GM21723 (cell line): ENCODE measurements at regions not wholly inside any gene's neighbourhood (a gene's known extent, or its start where the extent isn't known, plus 50 kb on each side); places are given as distances from the start of the nearest gene placed in this dataset.
"Not testable (repeated sequence)": the region's sequence is repeated elsewhere in the genome, so short reads cannot be mapped to it uniquely, and the experiment has no call there.

Experiments
- ATAC-seq: cut with Tn5 transposase; IDR thresholded peaks from one replicate; pipeline ENCODE4 v1.9.1; 2021; ENCODE audit warnings: mild to moderate bottlenecking, moderate library complexity; ENCODE audit not compliant: unreplicated experiment

DNA sequence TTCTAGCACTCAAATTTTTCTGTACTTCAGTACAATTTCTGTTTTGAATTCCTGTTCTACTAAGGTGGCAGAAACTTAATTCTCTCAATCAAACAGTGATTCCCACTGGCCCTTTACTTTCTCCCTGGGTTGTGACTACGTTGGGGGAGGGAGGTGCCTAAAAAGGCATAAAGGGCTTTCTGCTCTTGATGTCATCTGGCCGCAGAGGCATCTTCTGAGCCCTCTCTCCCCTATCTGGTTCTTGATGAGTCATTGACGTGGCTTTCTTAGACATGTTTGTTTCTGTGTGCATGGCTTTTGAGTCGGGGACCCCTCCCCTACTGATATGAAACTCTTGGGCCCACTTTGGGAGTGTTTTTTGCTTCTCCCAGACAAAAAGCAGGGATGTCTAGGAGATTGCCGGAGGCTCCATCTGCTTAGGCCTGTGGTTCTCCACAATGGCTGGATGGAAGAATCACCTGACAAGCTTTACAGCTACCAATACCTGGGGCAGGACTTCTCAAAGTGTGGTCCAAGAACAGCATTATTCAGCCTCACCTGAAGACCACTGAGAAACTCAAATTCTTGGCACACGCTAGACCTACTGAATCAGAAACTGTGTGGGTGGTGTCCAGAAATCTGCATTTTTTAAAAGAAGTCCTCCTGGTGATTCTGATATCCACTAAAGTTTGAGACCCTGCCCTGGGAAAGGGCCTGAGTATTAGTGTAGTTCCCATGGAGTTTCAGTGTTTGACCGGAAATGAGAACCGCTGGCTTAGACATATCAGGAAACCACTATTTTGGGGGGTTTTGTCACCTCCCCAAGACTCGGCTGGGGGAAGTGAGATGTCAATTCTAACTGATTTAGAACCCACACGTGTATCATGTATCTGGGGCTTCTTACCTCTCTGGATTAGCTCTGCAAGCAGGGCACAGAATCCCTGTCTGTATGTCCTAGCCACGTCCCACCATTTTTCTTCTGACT lies 395.7 kb upstream of the PDE3A start:
- no peak for ATAC-seq

DNA sequence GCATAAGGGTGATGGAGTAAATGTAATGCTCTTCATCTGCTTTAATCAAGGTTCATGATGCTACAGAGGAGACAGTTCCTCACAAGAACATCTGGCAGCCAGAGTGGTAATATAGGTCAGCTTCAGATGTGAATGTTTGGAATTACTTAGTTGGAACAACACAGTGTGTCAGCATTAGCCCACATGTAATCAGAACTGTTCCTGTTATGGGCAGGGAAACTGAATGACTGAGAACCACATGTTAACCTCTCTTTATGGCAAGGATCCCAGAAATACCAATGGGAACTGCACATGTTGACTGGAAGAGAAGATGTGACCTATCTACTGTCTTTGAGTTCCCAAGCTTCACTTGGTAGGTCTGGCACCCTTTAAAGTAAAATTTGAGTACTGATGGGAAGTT lies 390.1 kb upstream of the PDE3A start:
- no peak for ATAC-seq

DNA sequence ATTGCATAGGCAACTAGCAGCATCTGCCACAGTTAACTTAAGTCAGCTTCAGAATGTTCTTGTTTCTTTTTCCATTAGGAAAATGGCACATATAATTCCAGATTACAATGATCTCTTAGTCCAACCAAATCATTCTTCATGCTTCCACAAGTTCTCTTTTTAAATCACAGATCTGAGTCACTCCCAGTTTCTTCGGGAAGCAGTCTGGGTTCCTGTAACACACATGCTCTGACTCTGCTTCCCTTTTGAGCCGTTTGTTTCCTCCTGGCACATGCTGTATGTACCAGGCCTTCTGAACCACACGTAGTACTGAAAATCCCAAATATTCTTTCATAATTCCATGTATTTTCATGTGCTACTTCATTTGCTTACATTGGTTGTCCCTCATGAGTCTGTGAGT lies 388.8 kb upstream of the PDE3A start:
- no peak for ATAC-seq

DNA sequence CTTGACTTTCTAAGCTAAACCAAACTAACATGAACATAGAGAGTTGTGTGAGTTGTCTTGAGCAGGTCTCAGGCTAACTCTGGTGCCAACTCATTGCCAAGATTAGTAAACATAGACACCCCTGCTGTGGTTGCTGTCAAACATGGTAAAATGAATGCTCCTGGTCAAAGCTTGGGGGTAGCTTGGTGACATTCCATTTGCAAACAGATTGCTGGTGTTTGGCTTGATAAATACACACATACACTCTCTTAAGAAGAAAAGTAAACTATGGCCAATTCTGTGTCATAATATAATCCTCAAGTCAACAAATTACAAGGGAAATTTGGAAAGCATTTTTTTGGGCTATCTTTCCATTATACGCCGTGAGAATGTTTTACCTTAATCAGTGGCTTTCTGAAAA lies 386.4 kb upstream of the PDE3A start:
- no peak for ATAC-seq

DNA sequence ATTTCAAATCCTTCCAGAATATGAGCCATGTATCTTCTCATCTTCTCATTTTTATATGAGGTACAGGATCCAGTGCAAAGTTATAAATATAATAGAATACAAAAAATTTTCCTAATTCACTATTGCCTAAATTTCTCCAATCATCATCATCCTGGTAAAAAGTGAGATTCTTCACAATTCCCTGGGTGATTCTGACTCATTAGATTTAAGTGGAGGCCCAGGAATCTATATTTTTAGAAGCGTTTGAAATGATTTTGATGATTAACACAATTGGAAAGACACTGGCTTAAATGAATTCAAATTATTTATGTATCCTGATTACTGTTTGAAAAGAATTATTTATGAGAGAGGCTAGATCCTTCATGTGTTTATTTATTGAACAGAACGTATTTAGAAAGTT lies 380.3 kb upstream of the PDE3A start:
- no peak for ATAC-seq

DNA sequence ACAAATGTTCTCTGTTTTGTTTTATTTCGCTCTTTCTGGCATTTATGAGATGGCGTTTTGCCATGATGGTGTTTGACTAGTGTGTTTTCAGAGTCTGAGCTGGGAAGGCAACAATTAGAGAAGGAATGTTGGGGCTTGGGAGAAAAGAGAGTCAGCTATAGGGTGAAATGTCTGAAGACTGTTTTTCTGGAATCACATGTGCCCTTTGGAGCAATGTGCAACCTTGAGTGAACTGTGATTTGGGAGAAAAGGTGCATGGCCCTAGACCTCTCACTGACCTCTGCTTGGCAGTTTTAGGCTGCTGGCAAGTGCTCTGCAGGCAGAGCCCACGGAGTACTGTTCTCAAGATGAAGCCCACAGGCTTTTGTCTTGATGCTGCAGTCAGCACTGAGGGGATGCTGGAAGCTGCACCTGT lies 379.9 kb upstream of the PDE3A start:
- ATAC-seq = no peak

DNA sequence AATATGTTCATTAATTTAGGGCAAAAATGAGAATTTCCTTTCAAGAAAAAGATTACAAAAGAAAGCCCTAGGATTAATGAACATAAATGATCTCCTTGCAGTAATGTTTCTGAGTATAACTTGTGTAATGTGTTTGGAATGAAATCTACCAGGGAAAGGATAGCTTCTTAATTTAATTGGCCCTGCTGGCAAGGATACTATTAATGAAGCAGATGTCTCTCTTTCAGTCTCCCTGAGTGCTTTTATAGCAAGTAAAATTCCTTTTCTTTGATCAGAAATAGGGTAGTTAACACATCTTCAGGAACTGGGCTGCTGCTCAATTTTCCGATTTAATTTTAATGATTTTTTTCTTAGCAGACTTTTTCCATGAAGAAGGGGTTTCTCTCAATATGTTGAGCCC lies 379.4 kb upstream of the PDE3A start:
- ATAC-seq = no peak

DNA sequence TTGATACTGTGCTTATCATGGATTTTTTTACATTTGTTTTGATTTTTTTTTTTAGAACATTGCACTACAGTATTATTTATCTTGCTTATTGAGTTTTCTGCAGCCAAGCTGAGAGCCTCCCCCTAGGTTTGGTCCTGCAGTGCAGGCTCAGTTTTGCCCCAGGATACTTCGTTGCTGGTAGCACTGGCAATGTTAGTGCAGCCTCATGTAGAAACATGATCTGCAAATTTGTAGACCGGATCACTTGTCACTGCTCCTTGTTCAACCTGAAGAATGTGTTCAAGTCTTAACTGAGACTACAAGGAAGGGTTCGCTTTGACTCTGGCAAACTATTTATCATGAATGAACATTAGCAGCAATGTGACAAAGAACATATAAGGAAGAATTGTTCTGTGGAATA lies 377.2 kb upstream of the PDE3A start:
- ATAC-seq = no peak

DNA sequence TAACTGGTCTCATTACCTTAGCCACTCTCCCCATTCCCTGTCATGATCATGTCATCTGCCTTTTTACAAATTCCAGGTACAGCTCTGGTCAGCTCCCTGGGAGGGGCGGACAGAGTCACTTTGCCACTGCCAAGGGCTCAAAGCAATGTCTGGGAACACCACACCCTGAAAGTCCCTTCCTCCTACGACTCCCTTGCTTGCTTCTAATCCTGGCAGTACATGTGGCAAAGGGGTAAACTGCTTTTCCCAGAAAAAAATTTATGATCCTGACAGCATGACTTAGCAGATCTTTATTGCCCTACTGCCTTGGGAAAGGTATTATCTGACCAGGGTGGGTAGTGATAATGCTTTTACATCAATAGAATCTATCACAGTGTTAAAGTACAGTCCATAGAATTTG lies 376.0 kb upstream of the PDE3A start:
- ATAC-seq = no peak

DNA sequence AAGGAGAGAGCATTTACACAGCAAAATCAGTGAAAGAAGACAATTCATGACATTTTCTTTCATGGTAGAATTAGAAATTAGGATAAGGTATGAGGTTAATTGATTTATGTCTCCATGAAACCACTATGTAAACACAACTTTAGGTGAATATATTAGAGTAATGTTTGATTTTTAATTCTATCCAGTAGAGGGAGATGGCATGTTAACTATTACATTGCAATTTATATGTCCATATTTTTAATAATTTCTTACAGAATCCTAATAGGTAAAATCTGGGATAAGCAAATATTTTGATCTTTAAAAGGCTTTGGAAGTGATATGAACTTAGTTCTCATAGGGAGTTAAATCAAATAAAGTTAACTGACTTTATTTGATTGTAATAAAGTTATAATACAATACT lies 373.4 kb upstream of the PDE3A start:
- ATAC-seq = no peak

DNA sequence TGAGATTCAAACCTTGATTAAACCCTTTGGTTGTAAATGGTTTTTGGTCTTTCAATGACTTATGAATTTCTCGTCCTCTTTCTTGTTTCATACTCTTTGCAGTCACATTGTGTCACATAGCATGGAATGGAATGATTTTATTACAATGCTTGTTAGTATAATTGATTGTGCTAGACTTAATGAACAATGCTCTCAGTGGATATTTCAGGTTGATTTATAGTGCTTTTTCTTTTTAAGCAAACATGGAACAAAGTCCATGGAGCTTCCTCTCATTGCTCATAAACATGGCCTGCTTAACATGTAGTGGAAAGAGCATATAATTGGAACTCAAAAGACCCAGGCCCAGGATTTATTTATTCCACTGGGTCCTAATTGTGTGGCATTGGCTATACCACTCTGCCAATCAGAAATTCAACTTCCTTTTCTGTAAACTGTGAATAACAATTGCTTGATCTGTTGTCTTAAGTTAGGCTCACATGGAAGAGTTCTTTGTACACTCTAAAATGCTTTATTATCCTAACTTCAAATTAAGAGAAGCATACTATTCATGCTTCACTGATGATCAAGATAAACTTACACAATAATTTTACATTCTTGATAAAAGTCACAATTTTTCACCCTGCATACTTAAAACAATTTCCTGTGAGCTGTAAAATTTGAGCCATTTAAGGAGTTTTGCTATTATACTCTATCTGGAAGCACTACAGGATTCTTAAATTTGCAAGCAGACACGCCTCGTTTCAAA lies 370.5 kb upstream of the PDE3A start:
- ATAC-seq = no peak

DNA sequence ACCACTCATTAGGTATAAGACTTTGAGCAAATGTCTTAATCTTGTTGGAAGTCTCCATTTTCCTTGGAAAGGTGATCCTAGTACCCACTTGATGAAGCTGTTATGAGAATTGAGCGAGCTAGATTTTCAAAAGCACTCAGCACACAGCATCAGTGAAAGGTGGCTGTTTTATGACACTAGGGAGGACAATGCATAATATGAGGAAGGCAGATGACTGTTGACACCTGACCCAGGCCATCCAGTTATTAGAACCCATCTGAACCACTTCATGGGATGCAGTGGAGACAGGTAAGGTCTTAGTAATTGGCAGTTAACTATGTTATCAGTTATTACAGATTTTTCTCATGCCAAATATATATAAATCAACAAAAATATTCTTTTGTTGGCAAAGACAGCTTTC lies 369.9 kb upstream of the PDE3A start:
- no peak for ATAC-seq

DNA sequence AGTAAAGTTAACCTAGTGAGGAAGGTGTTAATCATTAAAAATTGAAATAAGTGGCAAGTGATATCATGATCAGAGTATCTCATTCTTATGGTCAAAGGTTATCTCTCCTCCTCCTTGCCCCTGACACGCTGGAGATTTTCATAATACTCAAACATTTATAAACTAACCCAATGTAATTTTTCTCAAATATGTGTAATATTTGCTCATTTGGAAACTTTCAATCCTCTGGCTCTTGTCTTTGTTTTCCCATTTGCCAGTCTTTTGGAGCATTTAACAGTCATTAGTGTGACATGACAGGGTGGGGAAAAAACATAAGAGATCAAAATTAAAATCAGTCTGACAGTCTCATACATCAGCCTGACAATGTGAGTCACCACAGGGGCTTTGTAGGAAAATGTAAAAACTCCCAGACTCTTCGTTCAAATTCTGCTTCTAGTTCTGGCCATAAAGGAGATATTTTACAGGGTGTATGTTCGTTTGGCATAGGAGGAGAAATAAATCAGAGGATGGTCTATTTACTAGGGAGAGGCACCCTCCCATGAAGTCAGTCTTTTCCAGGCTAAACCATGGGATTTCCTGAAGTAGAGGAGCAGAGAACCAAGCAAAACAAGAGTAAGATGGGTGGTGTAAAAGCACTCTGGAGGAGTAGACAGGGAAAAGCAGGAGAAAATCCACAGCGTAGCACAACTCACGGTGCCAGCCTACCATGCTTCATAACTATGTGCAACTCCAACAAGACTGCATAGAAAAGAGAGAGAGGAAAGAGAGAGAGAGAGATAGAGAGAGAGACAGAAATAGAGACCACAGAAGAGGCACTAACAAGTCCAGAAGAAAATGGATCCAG lies 369.2 kb upstream of the PDE3A start:
- no peak for ATAC-seq

DNA sequence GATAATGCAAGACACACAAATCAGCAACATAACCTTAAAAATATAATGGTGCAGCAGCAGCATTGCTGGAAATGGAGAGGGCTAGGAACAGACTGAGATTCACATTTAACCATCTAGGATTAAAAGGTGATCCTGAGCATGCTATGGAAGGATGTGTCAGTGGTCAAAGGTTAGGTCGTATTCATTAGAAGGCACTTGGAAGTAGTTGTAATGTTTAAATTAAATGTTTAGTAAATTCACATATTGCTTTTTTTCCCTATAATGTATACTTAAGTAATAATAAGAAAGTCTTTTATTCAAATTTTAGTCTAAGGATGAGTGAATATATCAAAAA lies 368.6 kb upstream of the PDE3A start:
- ATAC-seq = no peak

DNA sequence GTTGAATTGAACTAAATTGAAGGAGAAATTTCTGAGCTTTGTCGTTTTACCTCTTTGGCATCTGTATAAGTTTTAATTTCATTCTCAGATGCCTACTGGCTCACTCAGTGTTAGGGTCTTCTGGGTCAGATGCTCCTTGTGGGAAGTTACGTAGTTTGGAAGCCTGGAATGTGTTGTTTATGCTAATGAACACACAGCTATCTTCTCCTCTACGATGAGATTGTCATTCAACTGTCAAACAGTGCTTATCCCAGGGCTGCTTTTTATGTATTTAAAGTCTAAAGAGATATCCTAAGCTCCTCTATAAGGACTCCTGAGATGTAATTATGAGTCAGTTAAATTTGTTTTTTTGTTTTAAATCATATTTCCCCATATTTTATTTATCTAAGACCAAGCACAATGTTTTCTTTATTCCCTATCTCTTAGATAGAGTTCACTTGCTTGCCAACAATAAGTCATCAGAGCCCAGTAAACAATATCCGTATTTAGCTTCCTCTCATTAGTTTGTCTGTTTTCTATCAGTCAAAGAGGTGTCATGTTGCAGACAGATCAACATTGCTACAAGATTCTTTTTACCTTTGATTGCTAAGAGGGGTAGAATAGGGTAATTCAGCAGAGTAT lies 368.0 kb upstream of the PDE3A start:
- ATAC-seq = no peak

DNA sequence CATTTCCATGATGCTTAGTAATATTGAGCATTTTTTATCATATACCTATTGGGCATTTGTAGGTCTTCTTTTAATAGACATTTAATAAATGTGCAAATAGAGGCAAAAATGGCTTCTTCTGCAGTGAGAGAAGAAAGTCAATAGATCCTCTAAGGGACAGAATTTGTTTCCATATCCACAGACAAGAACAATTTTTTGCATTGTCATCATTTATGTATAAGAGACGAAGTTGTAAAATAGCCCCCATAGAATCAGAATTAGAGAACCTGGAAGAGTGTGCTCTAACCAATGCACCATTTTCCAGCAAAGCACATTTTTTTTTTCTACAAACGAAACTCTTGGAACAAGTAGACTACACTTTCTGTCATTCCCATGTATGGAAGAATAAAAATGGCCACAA lies 365.1 kb upstream of the PDE3A start:
- ATAC-seq = no peak

DNA sequence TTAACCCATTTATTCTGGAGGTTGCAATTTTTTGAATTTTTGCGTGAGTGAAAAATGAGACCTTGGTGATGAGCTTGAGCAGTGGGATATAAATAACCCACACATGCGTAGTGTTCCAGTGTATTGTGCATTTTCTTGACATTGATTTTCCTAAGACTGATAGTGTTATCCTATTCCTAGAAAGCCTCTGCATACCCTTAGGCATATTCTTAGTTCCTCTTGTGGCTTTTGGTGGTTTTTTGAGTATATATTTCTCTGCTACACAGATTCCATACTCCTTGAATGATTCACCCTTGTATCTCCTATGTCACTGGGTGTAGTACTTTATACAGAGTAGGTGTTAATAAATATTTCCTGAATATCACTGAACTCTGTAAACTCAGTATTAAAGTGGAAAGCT lies 363.4 kb upstream of the PDE3A start:
- ATAC-seq = no peak

DNA sequence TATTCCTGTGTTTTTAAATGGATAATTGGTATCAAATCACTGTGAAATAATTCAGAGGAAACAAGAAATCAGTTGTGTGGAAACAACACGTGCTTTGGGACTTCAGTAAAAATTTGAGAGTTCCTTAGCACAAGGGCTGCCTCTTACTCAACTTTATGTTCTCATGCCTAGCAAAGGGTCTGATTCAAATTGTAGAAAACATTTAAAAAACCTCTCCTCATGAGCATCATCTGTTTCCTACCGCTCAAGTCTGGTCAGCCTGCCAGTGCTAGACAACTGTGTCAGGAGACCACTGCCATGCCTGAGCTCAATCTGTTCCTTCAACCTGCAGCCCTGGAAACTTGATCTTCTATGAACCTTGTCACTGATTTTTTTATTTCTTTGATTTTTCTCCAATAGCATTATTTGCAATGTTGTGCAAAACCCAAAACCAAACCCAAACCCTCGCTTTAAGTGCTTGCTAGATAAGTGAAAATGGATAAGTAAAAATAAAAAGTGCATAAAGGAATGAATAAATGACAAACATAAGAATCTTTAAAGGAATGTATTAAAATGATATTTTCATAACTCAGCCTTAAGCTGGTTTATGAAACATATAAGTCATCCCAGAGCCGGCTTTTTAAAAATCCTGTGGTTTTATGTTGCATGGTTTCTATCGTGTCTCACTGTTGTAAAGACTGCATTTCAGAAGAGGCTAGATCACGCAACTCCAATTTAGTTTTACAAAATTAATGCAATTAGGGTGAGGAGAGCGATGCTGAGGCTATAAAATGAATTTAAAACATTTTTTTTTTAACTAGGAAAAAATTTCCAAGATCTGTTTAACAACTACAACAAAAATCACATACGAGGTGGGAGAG lies 361.2 kb upstream of the PDE3A start:
- ATAC-seq = no peak

DNA sequence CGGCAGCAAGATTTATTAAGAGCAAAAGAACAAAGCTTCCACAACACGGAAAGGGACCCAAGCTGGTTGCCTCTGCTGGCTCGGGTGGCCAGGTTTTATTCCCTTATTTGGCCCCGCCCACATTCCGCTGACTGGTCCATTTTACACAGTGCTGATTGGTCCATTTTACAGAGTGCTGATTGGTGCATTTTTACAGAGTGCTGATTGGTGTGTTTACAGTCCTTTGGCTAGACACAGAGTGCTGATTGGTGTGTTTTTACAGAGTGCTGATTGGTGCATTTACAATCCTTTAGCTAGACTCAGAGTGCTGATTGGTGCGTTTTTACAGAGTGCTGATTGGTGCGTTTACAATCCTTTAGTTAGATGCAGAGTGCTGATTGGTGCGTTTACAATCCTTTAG lies 358.4 kb upstream of the PDE3A start:
- not testable (repeated sequence) for ATAC-seq

DNA sequence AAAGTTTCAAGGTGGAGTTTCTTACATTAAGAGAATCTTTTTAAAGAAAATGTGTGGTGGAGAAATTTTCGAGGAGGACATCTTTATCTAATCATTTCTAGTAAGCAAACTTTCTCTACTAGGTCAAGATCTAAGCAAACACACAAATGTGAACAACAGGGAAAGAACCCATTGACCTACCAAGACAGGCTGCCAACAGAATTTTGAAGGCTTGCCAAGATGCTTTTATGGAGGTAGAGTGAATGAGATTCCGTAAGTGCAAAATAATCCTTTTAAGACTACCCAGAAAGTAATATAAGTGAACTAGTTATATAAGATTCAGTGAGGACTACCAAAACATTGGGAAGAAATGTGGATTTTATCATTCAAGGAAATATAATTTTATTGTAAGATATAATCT lies 357.1 kb upstream of the PDE3A start:
- ATAC-seq = no peak
